GM21515 (cell line): ENCODE measurements at regions not wholly inside any gene's neighbourhood (a gene's known extent, or its start where the extent isn't known, plus 50 kb on each side); places are given as distances from the start of the nearest gene placed in this dataset.
A peak's percentile ranks its signal among the peaks of the same experiment; 100 is the strongest.
"Not testable (repeated sequence)": the region's sequence is repeated elsewhere in the genome, so short reads cannot be mapped to it uniquely, and the experiment has no call there.

Experiments
- ATAC-seq: cut with Tn5 transposase; IDR thresholded peaks from one replicate; pipeline ENCODE4 v1.9.1; 2021; ENCODE audit not compliant: unreplicated experiment

GRCh38 chr6:54559136-54559535 lies 250.9 kb downstream of the TINAG start:
- ATAC-seq = no peak

- ATAC-seq = not testable (repeated sequence)
These were observed 255.9 kb downstream of the TINAG start for GRCh38 chr6:54564188-54564587.

DNA sequence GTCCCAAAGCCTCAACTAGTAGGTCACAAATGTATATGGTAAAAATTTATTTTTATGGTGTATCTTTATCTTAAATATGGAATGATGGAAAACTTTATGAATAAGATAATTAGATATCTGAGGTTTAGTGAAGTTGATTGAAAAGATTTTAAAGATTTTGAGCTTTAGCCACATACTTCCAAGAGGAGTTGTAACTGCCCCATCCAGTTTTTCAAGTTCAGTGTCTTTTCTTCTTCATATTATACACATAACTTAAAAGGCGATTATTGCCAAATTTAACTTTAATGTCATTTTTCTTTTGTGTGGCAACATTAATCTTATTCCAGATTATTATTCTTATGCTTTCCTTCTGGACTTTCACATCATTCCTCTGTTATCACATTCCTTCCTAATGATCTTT lies 266.4 kb downstream of the TINAG start:
- ATAC-seq = no peak

DNA sequence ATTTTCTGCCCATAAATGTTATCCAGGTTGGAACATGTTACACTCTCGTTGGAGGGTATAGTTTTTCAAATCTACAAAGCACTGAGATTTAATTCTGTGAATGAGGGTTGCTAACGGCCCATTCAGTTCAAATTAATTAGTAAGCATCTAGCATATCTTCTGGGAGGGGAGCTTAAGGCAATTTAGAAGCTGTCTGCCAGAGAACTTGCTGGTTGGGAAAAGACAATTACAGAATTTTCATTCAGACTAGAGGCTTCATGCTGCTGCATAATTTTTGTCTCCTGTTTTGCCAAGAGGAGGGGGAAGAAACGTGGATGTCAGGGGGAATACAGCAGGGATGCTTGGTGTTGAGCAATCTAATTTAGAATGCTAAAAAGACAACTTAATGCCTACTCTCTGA lies 268.3 kb upstream of the FAM83B start:
- no peak for ATAC-seq

GRCh38 chr6:54579011-54579410 lies 267.6 kb upstream of the FAM83B start:
- ATAC-seq = no peak

GRCh38 chr6:54586251-54586650 lies 260.3 kb upstream of the FAM83B start:
- no peak for ATAC-seq

DNA sequence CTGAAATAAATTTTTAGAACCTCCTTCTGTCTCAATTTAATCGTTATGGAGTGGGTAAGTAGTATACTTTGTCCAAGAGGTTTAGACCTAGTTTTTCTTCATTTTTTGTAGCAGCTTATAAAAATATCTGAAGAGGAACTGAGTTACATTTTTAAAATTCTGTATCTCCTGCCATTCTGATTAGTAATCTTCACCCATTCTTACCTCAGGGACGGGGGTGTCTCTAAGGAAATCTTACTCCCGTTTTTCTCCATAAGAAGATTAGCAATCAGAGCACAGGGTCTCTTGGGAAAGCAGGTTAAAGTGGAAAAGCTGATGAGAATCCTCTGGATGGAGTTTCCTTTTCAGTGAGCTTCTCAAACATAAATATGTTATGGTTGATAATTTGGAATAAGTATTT lies 259.3 kb upstream of the FAM83B start:
- no peak for ATAC-seq

GRCh38 chr6:54588176-54588575 lies 258.4 kb upstream of the FAM83B start:
- no peak for ATAC-seq

DNA sequence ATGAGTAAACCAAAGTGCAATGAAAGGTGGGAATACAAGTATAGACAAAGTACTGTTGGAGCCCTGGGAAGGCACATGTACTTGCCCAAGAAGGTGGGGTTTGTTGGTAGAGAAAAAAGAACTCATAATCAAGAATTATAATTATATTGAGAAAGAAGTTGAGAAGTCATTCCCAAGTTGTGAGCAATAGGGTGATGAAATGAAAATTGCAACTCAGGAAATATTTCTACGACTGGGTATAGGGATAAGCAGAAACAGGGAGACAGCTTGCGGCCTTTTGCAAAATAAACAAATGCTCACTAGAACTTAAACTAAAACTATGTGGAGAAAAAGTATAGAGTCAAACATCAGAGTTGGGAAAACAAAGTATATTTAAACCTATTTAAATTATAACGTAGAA lies 250.7 kb upstream of the FAM83B start:
- ATAC-seq = no peak

GRCh38 chr6:54598787-54599313 lies 247.7 kb upstream of the FAM83B start:
- no peak for ATAC-seq

- ATAC-seq = no peak
These were observed 244.8 kb upstream of the FAM83B start for GRCh38 chr6:54601600-54602300.

DNA sequence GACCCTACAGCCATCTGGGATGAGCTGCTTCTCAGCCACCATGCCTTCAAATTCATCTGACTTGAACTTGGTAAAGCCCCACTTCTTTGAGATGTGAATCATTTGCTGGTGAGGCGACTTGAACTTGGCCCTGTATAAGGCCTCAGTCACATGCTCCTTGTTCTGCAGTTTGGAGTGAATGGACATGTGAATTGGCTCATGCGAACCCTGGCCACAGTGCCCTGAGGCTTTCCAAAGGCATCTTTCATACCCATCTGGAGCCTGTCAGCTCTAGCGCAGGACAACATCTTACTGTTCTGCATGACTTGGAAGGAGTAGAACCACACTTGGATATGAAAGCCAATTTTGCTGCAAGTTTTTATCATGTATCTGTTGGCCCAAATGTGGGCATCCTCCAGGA lies 244.0 kb upstream of the FAM83B start:
- ATAC-seq = no peak

DNA sequence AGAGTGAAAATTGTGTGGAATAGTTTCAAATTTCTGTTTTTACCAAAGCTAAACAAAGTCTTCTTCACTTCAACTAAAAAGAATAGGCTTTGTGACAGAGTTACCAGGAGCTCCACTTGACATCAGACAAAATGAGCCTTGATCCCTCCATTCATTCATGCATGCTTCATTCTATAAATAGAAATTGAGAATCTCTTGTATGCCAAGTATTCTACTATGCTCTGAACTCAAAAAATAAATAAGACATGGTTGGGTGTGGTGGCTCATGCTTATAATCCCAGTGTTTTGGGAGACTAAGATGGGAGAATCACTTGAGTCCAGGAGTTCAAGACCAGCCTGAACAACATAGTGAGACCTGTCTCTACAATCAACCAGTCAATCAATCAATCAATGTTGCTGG lies 236.6 kb upstream of the FAM83B start:
- no peak for ATAC-seq

DNA sequence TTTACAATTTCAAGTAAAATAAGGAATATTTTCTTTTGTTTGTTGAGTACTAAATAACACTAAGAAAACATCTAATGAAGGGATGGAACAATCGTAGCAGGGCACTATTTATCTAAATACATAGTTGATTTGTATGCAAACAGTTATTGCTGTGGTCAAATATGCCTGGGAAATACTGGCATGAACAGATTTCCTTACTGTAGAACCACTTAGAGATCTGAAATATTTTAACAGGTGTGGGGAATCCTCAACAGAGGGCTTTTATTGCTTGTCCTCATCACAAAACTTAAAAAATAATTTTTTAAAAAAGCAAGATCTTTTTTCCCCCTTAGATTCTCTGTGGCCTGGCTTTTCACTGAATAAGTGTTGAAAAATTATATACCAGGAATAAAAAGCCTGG lies 233.0 kb upstream of the FAM83B start:
- no peak for ATAC-seq

- ATAC-seq = no peak
These were observed 231.9 kb upstream of the FAM83B start for GRCh38 chr6:54614499-54615195.

DNA sequence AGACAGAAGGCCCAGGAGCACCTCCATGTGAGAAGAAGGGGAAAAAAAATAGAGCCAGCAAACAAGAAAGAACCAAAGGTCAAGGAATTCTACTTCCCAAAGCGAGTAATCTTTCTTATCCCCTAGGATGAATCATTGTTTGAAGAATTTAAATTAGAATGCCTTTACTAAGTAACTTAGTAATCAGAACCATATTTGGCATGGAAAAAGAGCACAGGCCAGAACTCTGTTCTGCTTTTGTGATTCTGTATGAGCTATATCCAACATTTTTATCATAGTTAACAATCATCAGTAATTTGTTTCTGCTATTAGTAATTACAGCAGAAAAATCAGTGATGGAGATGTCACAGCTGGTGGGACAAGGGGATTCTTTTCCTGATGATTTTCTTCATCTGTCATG lies 228.8 kb upstream of the FAM83B start:
- no peak for ATAC-seq

- no peak for ATAC-seq
These were observed 228.0 kb upstream of the FAM83B start for GRCh38 chr6:54618572-54618971.

DNA sequence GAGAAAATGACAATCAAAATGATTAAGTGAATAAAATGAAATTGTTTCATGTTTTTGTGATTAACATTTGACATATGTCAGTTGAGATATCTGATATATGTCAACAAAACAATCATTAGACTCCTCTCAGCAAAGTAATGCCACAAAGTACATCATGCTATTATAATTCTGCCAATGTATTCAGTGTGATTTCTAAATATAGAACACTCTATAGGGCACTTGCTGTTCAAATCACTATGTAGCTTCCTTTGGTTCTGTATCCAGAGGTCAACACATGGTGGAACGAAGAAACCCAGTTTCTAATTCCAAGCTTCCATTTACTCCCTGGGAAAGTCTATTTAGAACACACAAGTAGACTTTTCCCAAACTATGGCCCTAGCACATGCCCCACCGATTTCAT lies 227.5 kb upstream of the FAM83B start:
- ATAC-seq = no peak

DNA sequence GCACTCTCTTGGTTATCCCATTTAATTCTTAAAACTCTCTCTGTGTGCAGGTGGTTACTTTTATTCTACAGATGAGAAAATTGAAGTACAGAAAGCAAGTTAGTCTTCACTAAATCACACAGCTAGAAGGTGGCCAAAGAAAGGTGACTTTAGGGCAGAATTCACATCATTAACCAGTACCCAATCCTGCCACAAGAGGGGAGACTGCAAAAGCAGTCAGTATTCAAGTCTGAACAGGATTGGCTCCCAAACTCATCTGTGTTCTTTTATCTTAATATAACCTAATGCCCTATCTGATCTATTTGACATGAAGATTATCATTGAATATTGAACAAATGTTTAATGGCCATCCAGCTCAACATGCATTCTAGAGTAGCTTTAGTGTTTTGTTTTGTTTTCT lies 225.3 kb upstream of the FAM83B start:
- peak; percentile 54 for ATAC-seq

- no peak for ATAC-seq
These were observed 222.4 kb upstream of the FAM83B start for GRCh38 chr6:54624216-54624615.

DNA sequence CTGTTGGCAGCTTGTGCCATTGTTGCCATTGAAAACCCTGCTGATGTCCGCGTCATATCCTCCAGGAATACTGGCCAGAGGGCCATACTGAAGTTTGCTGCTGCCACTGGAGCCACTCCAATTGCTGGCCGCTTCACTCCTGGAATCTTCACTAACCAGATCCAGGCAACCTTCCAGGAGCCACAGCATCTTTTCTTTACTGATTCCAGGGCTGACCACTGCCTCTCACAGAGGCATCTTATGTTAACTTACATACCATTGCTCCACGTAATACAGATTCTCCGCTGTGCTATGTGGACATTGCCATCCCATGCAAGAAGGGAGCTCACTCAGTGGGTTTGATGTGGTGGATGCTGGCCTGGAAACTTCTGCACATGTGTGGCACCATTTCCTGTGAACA lies 221.8 kb upstream of the FAM83B start:
- ATAC-seq = no peak

- no peak for ATAC-seq
These were observed 217.4 kb upstream of the FAM83B start for GRCh38 chr6:54629131-54629530.
